NCI-H1092 treated with DMSO at 0.1 percent for 48 hours (cell line): ENCODE measurements at regions not wholly inside any gene's neighbourhood (a gene's known extent, or its start where the extent isn't known, plus 50 kb on each side); places are given as distances from the start of the nearest gene placed in this dataset.
A peak's percentile ranks its signal among the peaks of the same experiment; 100 is the strongest.

Source experiments
- DNase-seq: peaks from one replicate; lab custom pipeline; 2025; lab: John Stamatoyannopoulos, UW

DNA sequence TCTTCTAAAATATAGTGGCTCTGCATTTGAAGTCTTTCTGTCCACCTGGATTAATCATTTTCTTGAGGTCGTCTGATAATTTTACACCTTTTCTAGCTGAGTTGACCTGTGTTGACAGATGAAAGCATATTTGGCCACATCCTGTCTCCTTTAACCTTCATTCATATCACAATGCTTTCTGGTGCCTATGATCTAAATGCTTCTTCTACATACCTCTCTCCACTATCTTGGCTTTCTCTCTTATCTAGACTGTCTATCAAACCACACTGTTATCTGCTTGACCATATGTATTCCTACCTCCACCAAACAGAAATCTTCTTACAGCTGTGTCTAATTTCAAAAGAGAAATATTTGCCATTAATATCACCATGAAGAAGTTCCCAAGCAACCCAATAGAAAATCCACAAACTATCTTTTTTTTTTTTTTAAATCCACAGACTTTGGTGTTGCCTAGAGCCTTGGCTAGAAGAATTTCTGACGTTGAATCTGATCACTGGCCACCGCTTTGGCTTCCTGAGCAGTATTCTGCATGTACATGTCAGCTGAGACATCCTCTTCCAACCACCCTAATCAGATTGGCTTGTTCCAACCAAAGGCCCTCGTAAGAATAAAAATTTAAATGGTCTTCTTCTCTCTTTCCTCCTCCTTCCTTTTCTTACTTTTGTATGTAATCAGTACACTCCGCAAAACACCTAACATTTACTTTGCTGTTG is 66.3 kb upstream of the SP4 start:
- no peak for DNase-seq

DNA sequence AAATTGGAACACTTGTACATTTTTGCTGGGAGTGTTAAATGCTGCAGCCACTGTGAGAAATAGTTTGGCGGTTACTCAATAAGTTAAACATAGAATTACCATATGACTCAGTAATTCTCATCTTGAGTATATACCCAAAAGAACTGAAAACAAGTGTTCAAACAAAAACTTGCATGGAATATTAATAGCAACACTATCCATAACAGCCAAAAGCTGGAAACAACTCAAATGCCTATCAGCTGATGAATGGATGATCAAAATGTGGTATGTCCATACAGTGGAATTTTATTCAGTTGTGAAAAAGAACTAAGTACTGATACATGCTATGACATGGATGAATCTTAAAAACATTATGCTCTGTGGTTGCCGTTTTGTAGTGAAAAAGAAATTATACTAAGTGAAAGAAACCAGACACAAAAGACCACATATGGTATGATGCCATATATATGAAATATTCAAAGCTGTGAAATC is 63.0 kb upstream of the SP4 start:
- no peak for DNase-seq

DNA sequence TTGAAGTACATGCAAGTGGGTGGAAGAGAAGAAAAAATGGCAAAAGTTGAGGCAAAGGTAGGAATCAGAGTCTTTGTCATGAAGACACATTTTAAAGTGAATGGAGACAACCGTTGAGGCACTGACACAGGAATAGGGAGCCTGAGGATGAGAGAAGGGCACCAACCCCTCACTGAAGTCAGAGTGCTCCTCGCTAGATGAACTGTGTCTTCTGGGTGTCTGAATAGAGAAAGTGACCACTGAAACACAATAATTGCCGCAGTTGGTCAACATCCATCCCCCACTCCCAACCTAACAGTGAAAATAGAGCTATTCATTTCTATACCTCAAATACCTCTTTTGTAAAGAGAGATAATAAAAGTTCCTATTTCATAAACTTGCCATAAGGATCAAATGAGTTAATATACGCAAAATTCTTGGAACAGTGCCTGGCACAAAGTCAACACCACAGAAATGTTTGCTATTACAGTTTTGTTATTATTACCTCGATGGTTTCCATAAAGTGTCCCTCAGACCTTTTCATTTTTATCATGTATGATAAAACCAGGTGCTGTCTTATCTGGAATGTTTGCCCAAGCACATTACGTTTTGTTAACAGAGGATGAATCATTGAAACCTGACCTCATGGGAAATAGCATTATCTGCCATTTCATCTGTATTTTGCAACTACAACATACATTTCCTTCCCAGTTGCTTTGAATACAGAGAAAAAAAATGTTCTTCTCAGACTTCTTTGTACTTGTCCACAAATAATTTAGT is 61.8 kb upstream of the SP4 start:
- peak; percentile 89 for DNase-seq

DNA sequence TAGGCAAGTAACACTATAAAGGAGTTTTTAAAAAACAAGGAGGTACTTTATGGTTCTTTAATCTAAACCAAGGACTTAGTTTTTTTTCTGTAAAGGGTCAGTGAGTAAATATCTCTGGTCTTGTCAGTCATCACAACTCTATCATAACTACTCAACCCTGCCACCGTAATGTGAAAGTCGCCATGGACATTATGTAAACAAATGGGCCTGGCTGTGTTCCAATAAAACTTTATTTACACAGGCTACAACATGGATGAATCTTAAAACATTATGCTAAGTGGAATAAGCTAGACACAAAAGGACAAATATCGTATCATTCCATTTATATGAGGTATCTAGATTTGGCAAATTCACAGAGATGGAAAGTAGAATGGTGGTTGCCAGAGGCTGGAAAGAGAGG is 60.8 kb upstream of the SP4 start:
- DNase-seq, result peak; percentile 85

DNA sequence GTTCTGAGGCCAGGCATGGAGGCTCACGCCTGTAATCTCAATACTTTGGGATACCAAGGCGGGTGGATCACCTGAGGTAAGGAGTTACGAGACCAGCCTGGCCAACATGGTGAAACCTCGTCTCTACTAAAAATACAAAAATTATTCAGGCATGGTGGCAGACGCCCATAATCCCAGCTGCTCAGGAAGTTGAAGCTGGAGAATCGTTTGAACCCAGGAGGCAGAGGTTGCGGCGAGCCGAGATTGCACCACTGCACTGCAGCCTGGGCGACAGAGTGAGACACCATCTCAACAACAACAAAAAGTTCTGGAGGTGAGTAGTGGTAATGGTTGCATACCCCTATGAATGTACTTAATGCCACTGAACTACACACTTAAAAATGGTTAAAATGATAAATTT is 60.3 kb upstream of the SP4 start:
- DNase-seq, result no peak

DNA sequence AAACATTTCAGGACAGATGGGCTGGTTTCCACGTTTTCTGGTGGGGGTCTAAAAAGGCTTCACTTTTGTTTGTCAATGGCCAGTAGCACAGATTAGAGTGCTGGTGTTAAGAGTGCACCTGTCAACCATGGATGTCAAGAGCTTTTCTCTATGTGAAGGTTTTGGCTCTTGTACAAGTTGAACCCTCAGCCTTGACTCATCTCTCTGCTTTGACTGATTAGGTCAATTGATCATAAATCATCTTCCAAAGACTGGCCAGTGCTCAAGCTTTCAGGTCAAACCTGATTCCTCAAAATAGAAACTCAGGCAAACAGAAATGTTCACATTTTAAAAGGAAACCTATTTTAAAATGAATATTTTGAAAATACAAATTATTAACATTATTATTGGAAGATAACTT is 59.6 kb upstream of the SP4 start:
- peak; percentile 92 for DNase-seq

DNA sequence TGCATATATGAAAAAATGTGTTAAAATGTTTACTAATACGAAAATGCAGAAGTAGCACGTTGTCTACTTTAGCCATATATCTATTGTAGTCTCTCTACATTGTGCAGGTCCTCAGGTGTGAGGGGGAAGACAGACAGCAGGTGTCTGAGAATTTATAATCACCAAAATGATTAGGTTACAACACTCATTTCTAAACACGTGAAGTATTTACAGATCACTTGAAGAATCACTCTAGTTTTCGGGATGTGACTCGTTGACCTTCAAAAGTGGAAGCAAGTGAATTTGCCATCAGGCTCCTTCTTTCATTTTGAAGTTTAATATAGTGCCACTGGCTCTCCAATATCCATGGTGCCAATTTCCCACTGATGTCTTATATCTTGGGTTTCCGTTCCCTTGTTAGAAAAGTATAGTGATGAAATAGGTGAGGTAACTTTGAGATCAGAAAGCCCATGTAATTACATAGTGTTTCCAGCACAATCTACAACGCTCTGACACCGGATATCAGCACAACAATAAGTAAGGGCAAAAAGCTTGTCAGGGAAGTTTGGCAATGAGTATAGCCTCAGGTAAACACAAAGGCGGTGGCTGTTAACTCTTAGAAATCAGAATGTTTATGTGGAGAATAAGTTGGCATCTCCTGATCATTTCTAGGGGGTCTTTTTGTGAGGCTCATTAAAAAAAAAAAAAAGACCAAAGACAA is 57.5 kb upstream of the SP4 start:
- peak; percentile 72 for DNase-seq

DNA sequence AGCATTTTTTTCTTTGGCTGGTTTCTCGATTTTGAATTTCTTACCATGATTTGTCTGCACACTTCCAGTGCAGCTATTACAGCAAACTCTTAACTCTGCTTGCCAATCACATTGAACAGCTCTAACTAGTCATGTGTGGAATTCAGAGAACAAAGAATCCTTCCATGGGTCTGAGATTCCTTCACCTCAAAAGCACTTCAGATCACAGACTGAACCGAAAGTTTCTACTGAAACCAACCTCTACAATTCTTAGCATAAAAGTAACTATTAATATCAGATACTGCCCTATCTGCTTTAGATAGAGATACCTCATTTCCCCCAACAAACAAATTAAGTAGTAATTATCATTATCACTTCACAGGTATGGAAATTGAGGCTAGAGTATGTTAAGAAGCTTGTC is 56.5 kb upstream of the SP4 start:
- no peak for DNase-seq

DNA sequence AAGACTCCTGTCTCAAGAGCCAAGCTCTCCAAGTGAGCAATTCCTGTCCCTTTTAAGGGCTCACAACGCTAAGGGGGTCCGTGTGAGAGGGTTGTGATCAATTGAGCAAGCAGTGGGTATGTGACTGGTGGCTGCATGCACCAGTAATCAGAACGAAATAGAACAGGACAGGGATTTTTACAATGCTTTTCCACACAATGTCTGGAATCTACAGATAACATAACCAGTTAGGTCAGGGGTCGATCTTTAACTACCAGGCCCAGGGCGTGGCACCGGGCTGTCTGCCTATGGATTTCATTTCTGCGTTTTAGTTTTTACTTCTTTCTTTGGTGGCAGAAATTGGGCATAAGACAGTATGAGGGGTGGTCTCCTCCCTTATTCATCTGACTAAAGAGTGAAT is 54.9 kb upstream of the SP4 start:
- DNase-seq, result no peak

DNA sequence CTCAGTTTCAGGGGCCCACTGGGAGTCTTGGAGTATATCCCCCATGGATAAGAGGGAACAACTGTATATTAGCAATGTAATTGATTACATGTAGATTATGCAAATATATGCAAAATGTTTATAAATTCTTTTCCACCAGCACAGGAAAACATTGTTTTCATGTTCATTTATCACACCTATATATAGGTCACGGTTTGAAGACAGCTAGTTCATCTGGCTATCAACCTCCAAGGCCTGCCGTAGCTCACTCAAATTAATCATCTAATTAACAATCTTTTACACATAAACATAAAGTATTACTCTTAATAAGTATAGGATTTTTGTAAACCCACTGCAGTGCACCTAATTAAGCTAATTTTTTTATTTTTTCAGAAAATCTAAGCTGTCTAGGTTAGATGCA is 53.7 kb upstream of the SP4 start:
- no peak for DNase-seq

DNA sequence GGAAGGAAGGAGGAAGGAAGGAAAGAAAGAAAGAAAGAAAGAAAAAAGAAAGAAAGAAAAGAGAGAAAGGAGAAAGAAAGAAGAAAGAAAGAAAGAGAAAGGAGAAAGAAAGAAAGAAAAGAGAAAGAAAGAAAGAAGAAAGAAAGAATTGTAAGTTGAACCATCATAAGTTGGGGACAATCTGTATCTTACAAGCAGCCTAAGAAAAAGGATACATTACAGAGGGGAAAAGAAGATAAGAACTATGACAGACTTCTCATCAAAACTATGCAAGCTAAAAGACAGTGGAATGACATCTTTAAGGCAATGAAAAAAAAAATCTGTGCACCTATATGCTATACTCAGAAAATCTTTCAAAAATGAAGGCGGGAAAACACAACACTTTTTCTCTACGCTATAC is 50.3 kb upstream of the SP4 start:
- peak; percentile 23 for DNase-seq
